HEK293 (cell line): ENCODE measurements at regions not wholly inside any gene's neighbourhood (a gene's known extent, or its start where the extent isn't known, plus 50 kb on each side); places are given as distances from the start of the nearest gene placed in this dataset.
A peak's percentile ranks its signal among the peaks of the same experiment; 100 is the strongest.
"Not testable (repeated sequence)": the region's sequence is repeated elsewhere in the genome, so short reads cannot be mapped to it uniquely, and the experiment has no call there.

Experiments
- CTCF ChIA-PET: fragments of 350-600 bp; formaldehyde crosslinking; extraction: SDS; loops from one replicate; lab custom pipeline; 2021; ENCODE audit warnings: antibody characterized with exemption; lab: Yijun Ruan, JAX
- POLR2A ChIA-PET: fragments of 300-600 bp; formaldehyde crosslinking; extraction: SDS; loops from one replicate; lab custom pipeline; 2020; ENCODE audit warnings: antibody characterized with exemption, inconsistent platforms; lab: Yijun Ruan, JAX
- H3K27ac ChIP-seq: fragments of 200-500 bp; sonication (Bioruptor generic); 2 replicates; pipeline ENCODE4 v1.5.1; 2014; ENCODE audit warnings: low read depth, low read length, control low read depth, inconsistent platforms; ENCODE audit errors: extremely low read depth
- H3K36me3 ChIP-seq, 2 experiments: fragments of 200-500 bp in 1 of 2; sonication (Bioruptor generic) in 1 of 2; 1 replicate in 1 of 2; 2 replicates in 1 of 2; pipeline ENCODE4 v1.5.1; 2014 to 2017; ENCODE audit warnings: inconsistent platforms in 2 of 2, low read length in 2 of 2; ENCODE audit not compliant: control insufficient read depth in 2 of 2, insufficient read depth in 1 of 2
- H3K4me1 ChIP-seq: fragments of 200-500 bp; sonication (Bioruptor generic); 2 replicates; pipeline ENCODE4 v1.5.1; 2014; ENCODE audit warnings: mild to moderate bottlenecking, low read length, inconsistent platforms; ENCODE audit not compliant: control insufficient read depth, insufficient read depth
- H3K4me3 ChIP-seq: 2 replicates; pipeline ENCODE4 v1.5.1; 2011; ENCODE audit warnings: low read depth, mild to moderate bottlenecking, control low read depth, low read length, moderate library complexity
- H3K9me3 ChIP-seq: fragments of 200-500 bp; sonication (Bioruptor generic); 2 replicates; pipeline ENCODE4 v1.5.1; 2014; ENCODE audit warnings: low read depth, low read length, inconsistent platforms; ENCODE audit not compliant: control insufficient read depth, insufficient read depth
- MZF1 ChIP-seq: fragments of 450-650 bp; formaldehyde crosslinking; IDR thresholded peaks from 2 replicates; pipeline ENCODE4 v1.5.1; 2017; ENCODE audit warnings: missing biosample characterization, missing genetic modification characterization, borderline replicate concordance
- PRDM6 ChIP-seq: fragments of 450-650 bp; formaldehyde crosslinking; IDR thresholded peaks from 2 replicates; pipeline ENCODE4 v1.5.1; 2017; ENCODE audit warnings: missing biosample characterization, missing genetic modification characterization
- TRIM28 ChIP-seq: IDR thresholded peaks from 2 replicates; pipeline ENCODE4 v1.6.1; 2011; ENCODE audit warnings: low read length, control low read depth, borderline replicate concordance
- ZBTB8A ChIP-seq: fragments of 450-650 bp; formaldehyde crosslinking; IDR thresholded peaks from 2 replicates; pipeline ENCODE4 v1.5.1; 2016; ENCODE audit warnings: missing biosample characterization, missing genetic modification characterization
- ZFP69B ChIP-seq: fragments of 450-650 bp; formaldehyde crosslinking; IDR thresholded peaks from 2 replicates; pipeline ENCODE4 v1.5.1; 2016; ENCODE audit warnings: missing biosample characterization, missing genetic modification characterization
- ZNF138 ChIP-seq: fragments of 450-650 bp; formaldehyde crosslinking; IDR thresholded peaks from 2 replicates; pipeline ENCODE4 v1.5.1; 2016; ENCODE audit warnings: missing biosample characterization, missing genetic modification characterization, borderline replicate concordance
- ZNF146 ChIP-seq: fragments of 450-650 bp; formaldehyde crosslinking; IDR thresholded peaks from 2 replicates; pipeline ENCODE4 v1.5.1; 2016; ENCODE audit warnings: missing biosample characterization, missing genetic modification characterization
- ZNF221 ChIP-seq: fragments of 450-650 bp; formaldehyde crosslinking; IDR thresholded peaks from 2 replicates; pipeline ENCODE4 v1.5.1; 2017; ENCODE audit warnings: missing biosample characterization, missing genetic modification characterization, borderline replicate concordance
- ZNF324 ChIP-seq: fragments of 450-650 bp; formaldehyde crosslinking; IDR thresholded peaks from 2 replicates; pipeline ENCODE4 v1.5.1; 2016; ENCODE audit warnings: missing biosample characterization, missing genetic modification characterization
- ZNF335 ChIP-seq: fragments of 450-650 bp; formaldehyde crosslinking; conservative IDR thresholded peaks from 2 replicates; pipeline ENCODE4 v1.5.1; 2016; ENCODE audit warnings: missing biosample characterization, missing genetic modification characterization
- ZNF366 ChIP-seq: fragments of 450-650 bp; formaldehyde crosslinking; conservative IDR thresholded peaks from 2 replicates; pipeline ENCODE4 v1.5.1; 2016; ENCODE audit warnings: missing biosample characterization, missing genetic modification characterization
- ZNF391 ChIP-seq: fragments of 450-650 bp; formaldehyde crosslinking; IDR thresholded peaks from 2 replicates; pipeline ENCODE4 v1.5.1; 2016; ENCODE audit warnings: low read depth, missing biosample characterization, missing genetic modification characterization, borderline replicate concordance
- ZNF423 ChIP-seq: fragments of 450-650 bp; formaldehyde crosslinking; IDR thresholded peaks from 2 replicates; pipeline ENCODE4 v1.5.1; 2016; ENCODE audit warnings: missing biosample characterization, missing genetic modification characterization
- ZNF529 ChIP-seq: fragments of 450-650 bp; formaldehyde crosslinking; IDR thresholded peaks from 2 replicates; pipeline ENCODE4 v1.5.1; 2017; ENCODE audit warnings: missing genetic modification characterization, missing biosample characterization; ENCODE audit not compliant: insufficient replicate concordance
- ZNF544 ChIP-seq: fragments of 450-650 bp; formaldehyde crosslinking; IDR thresholded peaks from 2 replicates; pipeline ENCODE4 v1.5.0; 2017; ENCODE audit warnings: missing biosample characterization, missing genetic modification characterization
- ZNF555 ChIP-seq: fragments of 450-650 bp; formaldehyde crosslinking; conservative IDR thresholded peaks from 2 replicates; pipeline ENCODE4 v1.5.1; 2017; ENCODE audit warnings: missing biosample characterization, mild to moderate bottlenecking, missing genetic modification characterization, inconsistent platforms
- ZNF585B ChIP-seq: fragments of 450-650 bp; formaldehyde crosslinking; IDR thresholded peaks from 2 replicates; pipeline ENCODE4 v1.5.1; 2016; ENCODE audit warnings: missing biosample characterization, missing genetic modification characterization
- ZNF600 ChIP-seq: fragments of 450-650 bp; formaldehyde crosslinking; IDR thresholded peaks from 2 replicates; pipeline ENCODE4 v1.5.1; 2016; ENCODE audit warnings: missing biosample characterization, missing genetic modification characterization
- ZNF658 ChIP-seq: fragments of 450-650 bp; formaldehyde crosslinking; IDR thresholded peaks from 2 replicates; pipeline ENCODE4; 2016; ENCODE audit warnings: missing biosample characterization, missing genetic modification characterization
- ZNF830 ChIP-seq: fragments of 450-650 bp; IDR thresholded peaks from 2 replicates; pipeline ENCODE4 v1.5.0; 2018; ENCODE audit warnings: missing biosample characterization, missing genetic modification characterization, low read depth, mild to moderate bottlenecking, moderate library complexity
- ZSCAN4 ChIP-seq: fragments of 450-650 bp; formaldehyde crosslinking; IDR thresholded peaks from 2 replicates; pipeline ENCODE4 v1.5.1; 2017; ENCODE audit warnings: missing biosample characterization, missing genetic modification characterization
- TF ChIP-seq, protein P1 (sequence below): fragments of 450-650 bp; formaldehyde crosslinking; IDR thresholded peaks from 2 replicates; pipeline ENCODE4 v1.5.1; 2016; ENCODE audit warnings: missing biosample characterization, missing genetic modification characterization

- H3K4me1 ChIP-seq = peaks cover 16% of the 10 kb centered on the region
- TF ChIP-seq PRDM6 = 0 out of 2 replicates have a peak, but pooled peaks have one; percentile 16
- no peak for TF ChIP-seq ZNF366 (tag by site-specific recombination)
- TF ChIP-seq, all 188 proteins: peak for 1
- no peaks in the 10 kb centered on the region for H3K36me3 ChIP-seq
- H3K9me3 ChIP-seq = no peaks in the 10 kb centered on the region
- ChIA-PET POLR2A (no interaction called here), CTCF (no interaction called here)
- no peak overlapping the region for H3K4me3 ChIP-seq
- H3K27ac ChIP-seq = no peak overlapping the region
These were observed 211.9 kb upstream of the PRICKLE2 start for GRCh38 chr3:64437131-64437530.

DNA sequence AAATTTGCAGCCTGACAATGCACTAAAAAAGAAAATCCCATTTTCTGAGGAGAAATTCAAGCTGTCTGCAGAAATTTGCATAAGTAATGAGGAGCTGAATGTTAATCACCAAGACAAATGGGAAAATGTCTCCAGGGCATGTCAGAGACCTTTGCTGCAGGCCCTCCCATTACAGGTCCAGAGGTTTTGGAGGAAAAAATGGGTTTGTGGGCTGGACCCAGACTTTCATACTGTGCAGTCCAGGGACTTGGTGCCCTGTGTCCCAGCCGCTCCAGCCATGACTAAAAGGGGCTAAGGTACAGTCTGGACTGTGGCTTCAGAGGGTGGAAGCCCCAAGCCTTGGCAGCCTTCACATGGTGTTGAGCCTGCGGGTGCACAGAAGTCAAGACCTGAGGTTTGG lies 209.8 kb upstream of the PRICKLE2 start:
- CTCF ChIA-PET, H3K36me3 ChIP-seq, POLR2A ChIA-PET, H3K4me3 ChIP-seq, H3K4me1 ChIP-seq, H3K27ac ChIP-seq, H3K9me3 ChIP-seq: not testable (repeated sequence)
- peak; percentile 69 for TF ChIP-seq ZNF585B (tag by site-specific recombination)

GRCh38 chr3:64432870-64433269 lies 207.6 kb upstream of the PRICKLE2 start:
- no peaks in the 10 kb centered on the region for H3K9me3 ChIP-seq
- H3K36me3 ChIP-seq = no peaks in the 10 kb centered on the region
- POLR2A ChIA-PET = no interaction called here
- H3K4me1 ChIP-seq = no peaks in the 10 kb centered on the region
- H3K27ac ChIP-seq = no peak overlapping the region
- no peak for TF ChIP-seq ZNF138
- no peak for TF ChIP-seq ZNF529 (tag by site-specific recombination)
- no peak for TF ChIP-seq ZNF830 (tag by site-specific recombination)
- no peak for TF ChIP-seq ZNF423 (tag by site-specific recombination)
- no peak for TF ChIP-seq ZSCAN4 (tag by site-specific recombination)
- TF ChIP-seq ZNF600 = no peak
- H3K4me3 ChIP-seq = no peak overlapping the region
- CTCF ChIA-PET = interaction anchor here (0.6 kb wide), 1 partner anchor 233 kb away, joined by 5 read pairs; no protein-coding TSS in a partner anchor

- Histone ChIP-seq H3K27ac (no peak overlapping the region), H3K4me1 (no peaks in the 10 kb centered on the region), H3K4me3 (no peak overlapping the region), H3K36me3 (no peaks in the 10 kb centered on the region), H3K9me3 (no peaks in the 10 kb centered on the region)
- ChIA-PET CTCF (interaction anchor here (0.7 to 1.2 kb wide), 2 partner anchors 9 to 864 kb away, joined by 3 to 5 read pairs; no protein-coding TSS in a partner anchor), POLR2A (no interaction called here)
- TF ChIP-seq ZFP69B (tag by site-specific recombination) (no peak), ZBTB8A (tag by site-specific recombination) (no peak), ZNF391 (tag by site-specific recombination) (no peak), TRIM28 (no peak), ZNF146 (no peak), ZNF555 (tag by site-specific recombination) (no peak), ZNF335 (no peak), ZNF324 (no peak), ZNF544 (tag by site-specific recombination) (no peak), ZNF658 (tag by site-specific recombination) (no peak), ZSCAN4 (tag by site-specific recombination) (no peak), ZNF221 (tag by site-specific recombination) (no peak), MZF1 (tag by site-specific recombination) (no peak)
- TF ChIP-seq, protein P1, sequence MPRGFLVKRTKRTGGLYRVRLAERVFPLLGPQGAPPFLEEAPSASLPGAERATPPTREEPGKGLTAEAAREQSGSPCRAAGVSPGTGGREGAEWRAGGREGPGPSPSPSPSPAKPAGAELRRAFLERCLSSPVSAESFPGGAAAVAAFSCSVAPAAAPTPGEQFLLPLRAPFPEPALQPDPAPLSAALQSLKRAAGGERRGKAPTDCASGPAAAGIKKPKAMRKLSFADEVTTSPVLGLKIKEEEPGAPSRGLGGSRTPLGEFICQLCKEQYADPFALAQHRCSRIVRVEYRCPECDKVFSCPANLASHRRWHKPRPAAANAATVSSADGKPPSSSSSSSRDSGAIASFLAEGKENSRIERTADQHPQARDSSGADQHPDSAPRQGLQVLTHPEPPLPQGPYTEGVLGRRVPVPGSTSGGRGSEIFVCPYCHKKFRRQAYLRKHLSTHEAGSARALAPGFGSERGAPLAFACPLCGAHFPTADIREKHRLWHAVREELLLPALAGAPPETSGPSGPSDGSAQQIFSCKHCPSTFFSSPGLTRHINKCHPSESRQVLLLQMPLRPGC (tag by site-specific recombination) = no peak
These were observed 206.3 kb upstream of the PRICKLE2 start for GRCh38 chr3:64431526-64432091.
